NB4 (cell line): ENCODE measurements at regions not wholly inside any gene's neighbourhood (a gene's known extent, or its start where the extent isn't known, plus 50 kb on each side); places are given as distances from the start of the nearest gene placed in this dataset.

Source experiments
- CTCF ChIP-seq: IDR thresholded peaks from one replicate; pipeline ENCODE4 v1.5.1; 2012; ENCODE audit warnings: low read depth, low read length
- MAX ChIP-seq: IDR thresholded peaks from 2 replicates; pipeline ENCODE4 v1.6.1; 2011; ENCODE audit warnings: low read depth, low read length
- MYC ChIP-seq: IDR thresholded peaks from 2 replicates; pipeline ENCODE4 v1.6.1; 2011; ENCODE audit warnings: low read depth, low read length
- POLR2A ChIP-seq: IDR thresholded peaks from 2 replicates; pipeline ENCODE4 v1.6.1; 2011; ENCODE audit warnings: mild to moderate bottlenecking; ENCODE audit not compliant: insufficient read length; ENCODE audit errors: extremely low read depth

- TF ChIP-seq CTCF (no peak), POLR2A (no peak), MAX (no peak), MYC (no peak)
These were observed 279.6 kb upstream of the VLDLR start for GRCh38 chr9:2341956-2342355.
